GM12878 (cell line): ENCODE measurements at regions not wholly inside any gene's neighbourhood (a gene's known extent, or its start where the extent isn't known, plus 50 kb on each side); places are given as distances from the start of the nearest gene placed in this dataset.

Experiments
- CBX5 ChIP-seq: sonication (generic); IDR thresholded peaks from 2 replicates; pipeline ENCODE4 v1.6.1; 2016; ENCODE audit warnings: low read depth, moderate library complexity, mild to moderate bottlenecking, inconsistent platforms
- CHD2 ChIP-seq: IDR thresholded peaks from 2 replicates; pipeline ENCODE4 v1.6.1; 2011; ENCODE audit warnings: low read depth, low read length, improper control_type of control experiment, borderline replicate concordance
- CTCF ChIP-seq, 3 experiments: IDR thresholded peaks in 2 of 3; conservative IDR thresholded peaks in 1 of 3; 2 replicates each; pipeline ENCODE4 v1.5.1; 2011; ENCODE audit warnings: low read depth in 3 of 3, low read length in 3 of 3, mild to moderate bottlenecking in 3 of 3, control low read depth in 2 of 3, moderate library complexity in 2 of 3, inconsistent platforms in 1 of 3, mixed read lengths in 1 of 3; ENCODE audit not compliant: control insufficient read depth in 2 of 3, insufficient read depth in 1 of 3; ENCODE audit errors: extremely low read depth in 1 of 3
- FOS ChIP-seq: IDR thresholded peaks from 3 replicates; pipeline ENCODE4 v1.6.1; 2011; ENCODE audit warnings: borderline replicate concordance; ENCODE audit not compliant: insufficient read length; ENCODE audit errors: extremely low read depth
- JUNB ChIP-seq: IDR thresholded peaks from 2 replicates; pipeline ENCODE4 v1.6.1; 2016; ENCODE audit warnings: antibody characterized with exemption, mild to moderate bottlenecking
- POLR2AphosphoS5 ChIP-seq: IDR thresholded peaks from 2 replicates; pipeline ENCODE4 v1.6.1; 2011; ENCODE audit warnings: mild to moderate bottlenecking, low read length, inconsistent platforms
- REST ChIP-seq: IDR thresholded peaks from 2 replicates; pipeline ENCODE4 v1.6.1; 2012; ENCODE audit warnings: mild to moderate bottlenecking, low read depth, low read length
- TCF3 ChIP-seq: IDR thresholded peaks from 2 replicates; pipeline ENCODE4 v1.6.1; 2012; ENCODE audit warnings: low read depth, mild to moderate bottlenecking, low read length, borderline replicate concordance; ENCODE audit not compliant: insufficient read depth
- ZBTB33 ChIP-seq: fragments of 450-650 bp; IDR thresholded peaks from 2 replicates; pipeline ENCODE4 v1.6.1; 2017; ENCODE audit warnings: mild to moderate bottlenecking
- ZBTB4 ChIP-seq: fragments of 450-650 bp; formaldehyde crosslinking; IDR thresholded peaks from 2 replicates; pipeline ENCODE4 v1.4.0; 2022; ENCODE audit warnings: mild to moderate bottlenecking, moderate library complexity

GRCh38 chr14:98223106-98223505, 1048.9 kb downstream of the BCL11B start:
- TF ChIP-seq POLR2AphosphoS5: no peak
- no peak for TF ChIP-seq CTCF (IDR thresholded peaks at IDR 0.05 in 2 of 3, conservative IDR thresholded peaks at IDR 0.05 in 1 of 3; ENCODE audit: control insufficient read depth in 2 of 3, extremely low read depth in 1 of 3, insufficient read depth in 1 of 3, low read depth in 3 of 3, low read length in 3 of 3)
- TF ChIP-seq CBX5: no peak
- TF ChIP-seq CHD2: no peak
- TF ChIP-seq JUNB: no peak
- no peak for TF ChIP-seq ZBTB33
- TF ChIP-seq ZBTB4 (CRISPR knock-in tag): no peak
- TF ChIP-seq FOS: no peak
- TF ChIP-seq TCF3: no peak
- no peak for TF ChIP-seq REST
